Mesodermal cell (in vitro differentiated cells): ENCODE measurements at regions not wholly inside any gene's neighbourhood (a gene's known extent, or its start where the extent isn't known, plus 50 kb on each side); places are given as distances from the start of the nearest gene placed in this dataset.

Source experiments
- H3K27ac ChIP-seq: 2 replicates; pipeline ENCODE4 v1.7.0; 2013; ENCODE audit warnings: mild to moderate bottlenecking, low read depth, low read length, moderate library complexity; ENCODE audit not compliant: severe bottlenecking
- H3K36me3 ChIP-seq: 2 replicates; pipeline ENCODE4 v1.7.1; 2013; ENCODE audit warnings: mild to moderate bottlenecking, low read length, moderate library complexity; ENCODE audit not compliant: control insufficient read depth, insufficient read depth
- H3K4me1 ChIP-seq: one replicate; pipeline ENCODE4 v1.7.1; 2013; ENCODE audit warnings: mild to moderate bottlenecking, low read length; ENCODE audit not compliant: insufficient read depth, control insufficient read depth, poor library complexity, severe bottlenecking
- H3K4me3 ChIP-seq: 2 replicates; pipeline ENCODE4 v1.7.0; 2013; ENCODE audit warnings: low read length, control low read depth, mild to moderate bottlenecking; ENCODE audit not compliant: insufficient read depth, poor library complexity, severe bottlenecking; ENCODE audit errors: extremely low read depth
- H3K9me3 ChIP-seq: 2 replicates; pipeline ENCODE4 v1.7.1; 2013; ENCODE audit warnings: mild to moderate bottlenecking, low read length, moderate library complexity; ENCODE audit not compliant: control insufficient read depth
- whole genome bisulfite sequencing, 2 experiments: methylation state at CpG; one replicate each; pipeline ENCODE4 v1.1.5; 2013; ENCODE audit warnings: missing lambda C conversion rate in 2 of 2; ENCODE audit not compliant: insufficient coverage in 2 of 2; 5-methylcytosine and 5-hydroxymethylcytosine counted together

- 96% methylated on average over 21 to 29 of the region's 29 CpGs for WGBS, 2 experiments
- Histone ChIP-seq H3K27ac (no peak overlapping the region), H3K4me1 (peaks cover 24% of the 10 kb centered on the region), H3K36me3 (no peaks in the 10 kb centered on the region), H3K9me3 (peaks cover 18% of the 10 kb centered on the region), H3K4me3 (no peak overlapping the region)
These were observed 244.2 kb downstream of the AUH start for GRCh38 chr9:91117474-91117891.

GRCh38 chr9:91117959-91118703, 243.6 kb downstream of the AUH start:
- Histone ChIP-seq H3K9me3 (peaks cover 18% of the 10 kb centered on the region), H3K27ac (peak overlapping the region; percentile 93), H3K36me3 (no peaks in the 10 kb centered on the region), H3K4me1 (peaks cover 24% of the 10 kb centered on the region), H3K4me3 (no peak overlapping the region)
- WGBS, 2 experiments = 69 to 71% methylated on average over 34 to 36 of the region's 36 CpGs

- Histone ChIP-seq H3K4me1 (peaks cover 24% of the 10 kb centered on the region), H3K27ac (peak overlapping the region; percentile 93), H3K9me3 (peaks cover 18% of the 10 kb centered on the region), H3K36me3 (no peaks in the 10 kb centered on the region), H3K4me3 (no peak overlapping the region)
- 40% methylated on average over 2 of the region's 2 CpGs; no CpG with 5 or more reads in 1 of the 2 experiments for WGBS, 2 experiments
These were observed 243.1 kb downstream of the AUH start for GRCh38 chr9:91118704-91119025.

GRCh38 chr9:91119142-91119541, 242.6 kb downstream of the AUH start:
- H3K9me3 ChIP-seq = peaks cover 18% of the 10 kb centered on the region
- H3K4me1 ChIP-seq = peaks cover 24% of the 10 kb centered on the region
- no peaks in the 10 kb centered on the region for H3K36me3 ChIP-seq
- peak overlapping the region; percentile 93 for H3K27ac ChIP-seq
- no peak overlapping the region for H3K4me3 ChIP-seq
- WGBS, 2 experiments = 62 to 65% methylated on average over 2 to 6 of the region's 11 CpGs

GRCh38 chr9:91119679-91120078, 242.0 kb downstream of the AUH start:
- H3K4me3 ChIP-seq = no peak overlapping the region
- H3K27ac ChIP-seq = peak overlapping the region; percentile 93
- no peaks in the 10 kb centered on the region for H3K36me3 ChIP-seq
- peaks cover 24% of the 10 kb centered on the region for H3K4me1 ChIP-seq
- H3K9me3 ChIP-seq = peaks cover 18% of the 10 kb centered on the region
- 33 to 60% methylated on average over 1 to 2 of the region's 3 CpGs for WGBS, 2 experiments

- no peak overlapping the region for H3K4me3 ChIP-seq
- H3K27ac ChIP-seq = peak overlapping the region; percentile 93
These were observed 241.5 kb downstream of the AUH start for GRCh38 chr9:91120200-91120599.

GRCh38 chr9:91122755-91123154, 239.0 kb downstream of the AUH start:
- Histone ChIP-seq H3K4me1 (peaks cover 23% of the 10 kb centered on the region), H3K4me3 (no peak overlapping the region), H3K27ac (no peak overlapping the region), H3K9me3 (peaks cover 5% of the 10 kb centered on the region), H3K36me3 (no peaks in the 10 kb centered on the region)
- WGBS, 2 experiments = no CpG with 5 or more reads among the region's 1 CpG

More at GRCh38 chr9:91120200-91120599, 241.5 kb downstream of the AUH start:
- Histone ChIP-seq H3K36me3 (no peaks in the 10 kb centered on the region), H3K4me1 (peaks cover 24% of the 10 kb centered on the region), H3K9me3 (peaks cover 18% of the 10 kb centered on the region)

GRCh38 chr9:91126761-91127445, 234.8 kb downstream of the AUH start:
- Histone ChIP-seq H3K27ac (no peak overlapping the region), H3K36me3 (no peaks in the 10 kb centered on the region), H3K4me3 (no peak overlapping the region), H3K9me3 (peaks cover 3% of the 10 kb centered on the region), H3K4me1 (peaks cover 8% of the 10 kb centered on the region)
- 88 to 94% methylated on average over 8 to 10 of the region's 10 CpGs for WGBS, 2 experiments

- Histone ChIP-seq H3K36me3 (no peaks in the 10 kb centered on the region), H3K9me3 (no peaks in the 10 kb centered on the region), H3K4me3 (no peak overlapping the region), H3K27ac (no peak overlapping the region), H3K4me1 (peaks cover 8% of the 10 kb centered on the region)
- no CpG with 5 or more reads among the region's 1 CpG for WGBS, 2 experiments
These were observed 234.1 kb downstream of the AUH start for GRCh38 chr9:91127653-91128052.

GRCh38 chr9:91130796-91131318, 230.9 kb downstream of the AUH start:
- no peaks in the 10 kb centered on the region for H3K36me3 ChIP-seq
- H3K4me1 ChIP-seq = peaks cover 8% of the 10 kb centered on the region
- 93 to 100% methylated on average over 2 of the region's 2 CpGs for WGBS, 2 experiments
- H3K27ac ChIP-seq = no peak overlapping the region
- no peak overlapping the region for H3K4me3 ChIP-seq
- no peaks in the 10 kb centered on the region for H3K9me3 ChIP-seq

- Histone ChIP-seq H3K36me3 (no peaks in the 10 kb centered on the region), H3K27ac (no peak overlapping the region), H3K4me1 (peaks cover 8% of the 10 kb centered on the region), H3K9me3 (no peaks in the 10 kb centered on the region), H3K4me3 (no peak overlapping the region)
- 98 to 100% methylated on average over 4 to 5 of the region's 8 CpGs for WGBS, 2 experiments
These were observed 230.3 kb downstream of the AUH start for GRCh38 chr9:91131433-91131839.
